ENCODE measurements at regions not wholly inside any gene's neighbourhood (a gene's known extent, or its start where the extent isn't known, plus 50 kb on each side); places are given as distances from the start of the nearest gene placed in this dataset.

- TF ChIP-seq SP2 (IDR thresholded peaks at IDR 0.05; ENCODE audit: extremely low read depth, low read depth, low read length, poor library complexity, severe bottlenecking) (no peak), PHF21A (IDR thresholded peaks at IDR 0.05; ENCODE audit: borderline replicate concordance, low read depth) (no peak), FOXJ3 (CRISPR knock-in tag; IDR thresholded peaks at IDR 0.05) (no peak), CTCF (IDR thresholded peaks at IDR 0.05 in 2 of 3, conservative IDR thresholded peaks at IDR 0.05 in 1 of 3; ENCODE audit: insufficient read depth in 2 of 3, low read depth in 1 of 3, low read length in 3 of 3) (no peak), POLR2A (conservative IDR thresholded peaks at IDR 0.05) (no peak), ZBTB17 (CRISPR knock-in tag; IDR thresholded peaks at IDR 0.05) (no peak)
These were observed 815.6 kb downstream of the LTN1 start for GRCh38 chr21:28177124-28177523.
